Neural crest cell (in vitro differentiated cells): ENCODE measurements at regions not wholly inside any gene's neighbourhood (a gene's known extent, or its start where the extent isn't known, plus 50 kb on each side); places are given as distances from the start of the nearest gene placed in this dataset.

Experiments
- DNase-seq: peaks from one replicate; pipeline ENCODE4 v3.0.0; 2021; ENCODE audit warnings: low read depth, mixed read lengths, low spot score
- H3K27ac Mint-ChIP-seq: one replicate; pipeline ENCODE4 v1.8.0; 2021; ENCODE audit warnings: mild to moderate bottlenecking, mixed read lengths; ENCODE audit not compliant: unreplicated experiment
- H3K27me3 Mint-ChIP-seq: 2 replicates; pipeline ENCODE4 v1.8.0; 2021; ENCODE audit warnings: low read depth, mild to moderate bottlenecking, mixed read lengths
- H3K36me3 Mint-ChIP-seq: 2 replicates; pipeline ENCODE4 v1.8.0; 2021; ENCODE audit warnings: low read depth, mild to moderate bottlenecking, mixed read lengths
- H3K4me1 Mint-ChIP-seq: 2 replicates; pipeline ENCODE4 v1.8.0; 2021; ENCODE audit warnings: mixed read lengths
- H3K4me3 Mint-ChIP-seq: one replicate; pipeline ENCODE4 v1.8.0; 2021; ENCODE audit warnings: mild to moderate bottlenecking, mixed read lengths
- H3K9me3 Mint-ChIP-seq: 2 replicates; pipeline ENCODE4 v1.8.0; 2021; ENCODE audit warnings: mixed read lengths
- TF ChIP-seq, protein P1 (sequence below): fragments of 200-600 bp; sonication (generic); conservative IDR thresholded peaks from 2 replicates; pipeline ENCODE4 v1.5.0; 2021; ENCODE audit warnings: antibody characterized with exemption, mild to moderate bottlenecking

DNA sequence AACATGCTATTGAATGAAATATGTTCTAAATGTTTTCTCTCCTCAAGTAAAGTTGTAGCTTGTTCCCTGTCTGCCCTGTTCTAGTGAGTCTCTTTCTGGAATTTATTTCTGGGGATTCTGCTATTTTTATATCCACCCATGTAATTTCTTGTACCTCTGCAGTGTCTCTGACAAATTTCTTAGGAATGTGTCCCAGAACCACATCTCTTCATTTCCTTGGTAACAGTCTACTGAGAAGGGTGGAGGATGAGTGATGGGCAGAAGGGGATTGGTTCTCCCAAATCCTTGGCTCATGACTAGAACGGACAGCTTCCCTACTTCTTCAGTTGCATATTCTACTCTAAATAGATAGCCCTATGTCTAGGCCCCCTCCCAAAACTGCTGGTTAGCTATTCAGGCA is 490.6 kb upstream of the LINC00305 start:
- no peaks in the 10 kb centered on the region for H3K9me3 Mint-ChIP-seq
- H3K27me3 Mint-ChIP-seq: no peaks in the 10 kb centered on the region
- no peak overlapping the region for H3K4me3 Mint-ChIP-seq
- H3K4me1 Mint-ChIP-seq: no peaks in the 10 kb centered on the region
- TF ChIP-seq, protein P1, sequence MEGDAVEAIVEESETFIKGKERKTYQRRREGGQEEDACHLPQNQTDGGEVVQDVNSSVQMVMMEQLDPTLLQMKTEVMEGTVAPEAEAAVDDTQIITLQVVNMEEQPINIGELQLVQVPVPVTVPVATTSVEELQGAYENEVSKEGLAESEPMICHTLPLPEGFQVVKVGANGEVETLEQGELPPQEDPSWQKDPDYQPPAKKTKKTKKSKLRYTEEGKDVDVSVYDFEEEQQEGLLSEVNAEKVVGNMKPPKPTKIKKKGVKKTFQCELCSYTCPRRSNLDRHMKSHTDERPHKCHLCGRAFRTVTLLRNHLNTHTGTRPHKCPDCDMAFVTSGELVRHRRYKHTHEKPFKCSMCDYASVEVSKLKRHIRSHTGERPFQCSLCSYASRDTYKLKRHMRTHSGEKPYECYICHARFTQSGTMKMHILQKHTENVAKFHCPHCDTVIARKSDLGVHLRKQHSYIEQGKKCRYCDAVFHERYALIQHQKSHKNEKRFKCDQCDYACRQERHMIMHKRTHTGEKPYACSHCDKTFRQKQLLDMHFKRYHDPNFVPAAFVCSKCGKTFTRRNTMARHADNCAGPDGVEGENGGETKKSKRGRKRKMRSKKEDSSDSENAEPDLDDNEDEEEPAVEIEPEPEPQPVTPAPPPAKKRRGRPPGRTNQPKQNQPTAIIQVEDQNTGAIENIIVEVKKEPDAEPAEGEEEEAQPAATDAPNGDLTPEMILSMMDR: no peak
- DNase-seq: no peak
- H3K36me3 Mint-ChIP-seq: no peaks in the 10 kb centered on the region
- H3K27ac Mint-ChIP-seq: no peak overlapping the region

DNA sequence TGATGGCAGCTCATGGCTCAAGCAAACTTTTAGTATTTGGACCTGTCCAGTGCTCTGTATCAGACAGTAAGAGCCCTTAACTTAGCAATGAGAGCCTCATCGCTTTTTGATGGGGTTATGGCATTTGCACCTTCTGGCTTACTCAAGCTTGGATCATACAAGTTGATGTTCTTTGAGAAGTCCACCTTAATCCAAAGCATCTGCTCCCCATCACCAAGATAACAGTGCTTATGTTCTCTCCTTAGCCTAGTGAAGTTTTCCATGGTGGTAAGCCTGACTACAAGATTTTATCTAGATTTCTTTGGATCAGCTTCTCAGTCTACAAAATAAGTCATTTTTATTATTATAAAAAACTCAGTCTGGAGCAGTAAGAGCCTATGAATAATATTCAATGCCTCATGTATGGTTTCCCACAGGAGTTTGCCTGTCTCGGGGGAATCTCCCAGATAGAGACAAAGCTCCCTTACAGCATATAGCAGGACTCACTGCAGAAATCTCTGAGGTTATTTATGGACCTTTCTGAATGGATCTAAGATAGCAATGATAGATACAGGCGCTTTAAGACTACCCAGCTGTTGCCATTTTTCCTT is 472.2 kb upstream of the LINC00305 start:
- no peak overlapping the region for H3K27ac Mint-ChIP-seq
- DNase-seq: no peak
- H3K27me3 Mint-ChIP-seq: no peaks in the 10 kb centered on the region
- TF ChIP-seq, protein P1: no peak
- no peak overlapping the region for H3K4me3 Mint-ChIP-seq
- no peaks in the 10 kb centered on the region for H3K36me3 Mint-ChIP-seq
- H3K9me3 Mint-ChIP-seq: no peaks in the 10 kb centered on the region
- H3K4me1 Mint-ChIP-seq: no peaks in the 10 kb centered on the region

DNA sequence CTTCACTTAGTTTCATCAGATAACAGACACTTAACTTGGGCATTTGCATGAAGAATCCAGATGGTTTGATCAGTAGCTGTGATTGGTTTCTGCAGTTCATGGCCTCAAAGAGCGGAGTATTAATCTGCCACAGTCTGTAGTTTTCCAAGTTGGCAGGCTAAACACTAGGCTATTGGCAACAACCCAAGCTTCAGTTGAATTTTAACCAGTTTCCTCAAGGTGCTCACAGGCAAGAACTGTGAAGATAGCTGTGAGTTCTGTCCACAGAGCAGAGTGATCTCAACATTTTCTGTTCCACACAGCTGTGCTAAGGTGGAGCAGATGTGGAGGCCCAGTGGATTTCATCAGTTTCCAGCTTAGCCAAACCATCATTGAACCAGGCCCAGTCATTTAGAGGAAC is 469.5 kb upstream of the LINC00305 start:
- Mint-ChIP-seq H3K4me1 (peaks cover 4% of the 10 kb centered on the region), H3K27me3 (no peaks in the 10 kb centered on the region), H3K4me3 (no peak overlapping the region), H3K9me3 (no peaks in the 10 kb centered on the region), H3K27ac (no peak overlapping the region), H3K36me3 (no peaks in the 10 kb centered on the region)
- TF ChIP-seq, protein P1: no peak
- DNase-seq: no peak

DNA sequence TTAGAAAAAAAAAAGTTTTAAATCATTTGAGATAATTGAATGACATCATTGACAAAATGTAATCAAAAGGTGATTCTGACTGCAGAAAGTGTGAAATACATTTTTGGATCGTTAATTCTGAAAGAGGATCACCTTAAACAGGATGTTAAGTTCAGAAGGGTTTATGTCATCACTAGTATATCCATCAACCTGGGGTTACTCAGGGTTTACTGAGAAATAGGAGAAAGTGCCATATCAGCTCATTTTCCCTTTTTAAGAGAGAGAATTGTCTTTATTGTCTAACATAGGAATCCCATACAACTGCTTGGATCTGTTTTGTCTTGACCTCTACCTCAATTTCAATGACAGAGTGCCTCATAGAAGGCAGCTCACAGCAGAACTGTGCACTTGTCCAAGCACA is 466.1 kb upstream of the LINC00305 start:
- TF ChIP-seq, protein P1: no peak
- DNase-seq: no peak
- no peaks in the 10 kb centered on the region for H3K27me3 Mint-ChIP-seq
- no peak overlapping the region for H3K27ac Mint-ChIP-seq
- H3K36me3 Mint-ChIP-seq: no peaks in the 10 kb centered on the region
- H3K4me3 Mint-ChIP-seq: no peak overlapping the region
- no peaks in the 10 kb centered on the region for H3K9me3 Mint-ChIP-seq
- peaks cover 4% of the 10 kb centered on the region for H3K4me1 Mint-ChIP-seq

DNA sequence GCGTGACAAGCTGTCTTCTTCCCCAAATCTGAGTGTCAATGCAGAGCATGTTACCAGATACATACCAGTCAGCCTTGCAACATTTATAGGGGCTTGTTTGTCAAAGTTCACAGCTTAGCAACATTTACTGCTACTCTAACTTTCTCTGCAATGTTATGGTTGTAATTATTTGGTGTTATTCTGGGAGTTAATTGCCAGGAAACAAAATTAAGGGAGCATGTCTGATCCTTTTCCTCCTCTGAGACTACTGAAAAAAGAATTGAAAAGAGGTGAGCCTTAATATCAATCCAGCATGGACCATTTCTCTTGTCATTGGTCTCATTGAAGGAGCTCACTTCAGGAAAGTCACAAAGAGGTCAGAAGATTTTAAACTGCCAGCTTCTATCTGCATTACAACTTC is 465.6 kb upstream of the LINC00305 start:
- no peak overlapping the region for H3K27ac Mint-ChIP-seq
- H3K9me3 Mint-ChIP-seq: no peaks in the 10 kb centered on the region
- TF ChIP-seq, protein P1: no peak
- DNase-seq: no peak
- H3K36me3 Mint-ChIP-seq: peaks cover 2% of the 10 kb centered on the region
- peaks cover 4% of the 10 kb centered on the region for H3K4me1 Mint-ChIP-seq
- H3K4me3 Mint-ChIP-seq: no peak overlapping the region
- no peaks in the 10 kb centered on the region for H3K27me3 Mint-ChIP-seq
